ENCODE measurements at regions not wholly inside any gene's neighbourhood (a gene's known extent, or its start where the extent isn't known, plus 50 kb on each side); places are given as distances from the start of the nearest gene placed in this dataset.

- TF ChIP-seq, protein P1, sequence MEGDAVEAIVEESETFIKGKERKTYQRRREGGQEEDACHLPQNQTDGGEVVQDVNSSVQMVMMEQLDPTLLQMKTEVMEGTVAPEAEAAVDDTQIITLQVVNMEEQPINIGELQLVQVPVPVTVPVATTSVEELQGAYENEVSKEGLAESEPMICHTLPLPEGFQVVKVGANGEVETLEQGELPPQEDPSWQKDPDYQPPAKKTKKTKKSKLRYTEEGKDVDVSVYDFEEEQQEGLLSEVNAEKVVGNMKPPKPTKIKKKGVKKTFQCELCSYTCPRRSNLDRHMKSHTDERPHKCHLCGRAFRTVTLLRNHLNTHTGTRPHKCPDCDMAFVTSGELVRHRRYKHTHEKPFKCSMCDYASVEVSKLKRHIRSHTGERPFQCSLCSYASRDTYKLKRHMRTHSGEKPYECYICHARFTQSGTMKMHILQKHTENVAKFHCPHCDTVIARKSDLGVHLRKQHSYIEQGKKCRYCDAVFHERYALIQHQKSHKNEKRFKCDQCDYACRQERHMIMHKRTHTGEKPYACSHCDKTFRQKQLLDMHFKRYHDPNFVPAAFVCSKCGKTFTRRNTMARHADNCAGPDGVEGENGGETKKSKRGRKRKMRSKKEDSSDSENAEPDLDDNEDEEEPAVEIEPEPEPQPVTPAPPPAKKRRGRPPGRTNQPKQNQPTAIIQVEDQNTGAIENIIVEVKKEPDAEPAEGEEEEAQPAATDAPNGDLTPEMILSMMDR (IDR thresholded peaks at IDR 0.05; ENCODE audit: extremely low read depth in 1 of 2, insufficient read depth in 1 of 2, low read depth in 1 of 2, low read length in 2 of 2): no peak
- TF ChIP-seq POLR2A (IDR thresholded peaks at IDR 0.05; ENCODE audit: low read depth, low read length) (no peak), JUN (IDR thresholded peaks at IDR 0.05; ENCODE audit: borderline replicate concordance, insufficient read depth, insufficient read length, low read depth) (peak; percentile 61), EZH2 (IDR thresholded peaks at IDR 0.05; ENCODE audit: borderline replicate concordance, low read depth, low read length, severe bottlenecking) (no peak)
- TF ChIP-seq, protein P2, sequence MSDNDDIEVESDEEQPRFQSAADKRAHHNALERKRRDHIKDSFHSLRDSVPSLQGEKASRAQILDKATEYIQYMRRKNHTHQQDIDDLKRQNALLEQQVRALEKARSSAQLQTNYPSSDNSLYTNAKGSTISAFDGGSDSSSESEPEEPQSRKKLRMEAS (IDR thresholded peaks at IDR 0.05; ENCODE audit: insufficient read depth, insufficient read length): no peak
Measured at GRCh38 chr1:221411283-221411682, 330.6 kb downstream of the DUSP10 start.
